NCI-H748 (cell line): ENCODE measurements at regions not wholly inside any gene's neighbourhood (a gene's known extent, or its start where the extent isn't known, plus 50 kb on each side); places are given as distances from the start of the nearest gene placed in this dataset.
"Not testable (repeated sequence)": the region's sequence is repeated elsewhere in the genome, so short reads cannot be mapped to it uniquely, and the experiment has no call there.

Experiments
- DNase-seq: peaks from one replicate; lab custom pipeline; 2025; ENCODE audit not compliant: unreplicated experiment; lab: John Stamatoyannopoulos, UW

DNA sequence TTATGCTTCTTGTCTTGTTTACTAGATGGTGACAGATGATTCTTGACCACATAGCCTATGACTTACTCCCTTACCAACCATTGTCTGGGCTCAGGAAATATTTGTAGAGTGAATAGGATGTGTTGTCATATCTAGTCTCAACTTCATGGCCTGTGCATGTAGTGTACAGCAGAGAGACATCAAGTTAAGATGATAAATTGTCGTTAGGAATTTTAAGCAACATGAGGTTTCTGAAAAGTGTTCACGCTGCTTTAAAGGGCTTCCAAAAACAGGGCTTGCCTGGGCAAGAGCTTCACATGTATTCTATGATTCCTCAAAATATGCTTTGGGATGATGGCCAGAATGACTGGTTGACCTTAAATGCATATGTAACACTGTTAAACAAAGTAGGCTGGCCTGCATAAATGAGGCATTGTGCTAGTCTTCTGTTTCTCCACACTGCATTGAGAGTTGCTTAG is 424.0 kb downstream of the RND3 start:
- no peak for DNase-seq

DNA sequence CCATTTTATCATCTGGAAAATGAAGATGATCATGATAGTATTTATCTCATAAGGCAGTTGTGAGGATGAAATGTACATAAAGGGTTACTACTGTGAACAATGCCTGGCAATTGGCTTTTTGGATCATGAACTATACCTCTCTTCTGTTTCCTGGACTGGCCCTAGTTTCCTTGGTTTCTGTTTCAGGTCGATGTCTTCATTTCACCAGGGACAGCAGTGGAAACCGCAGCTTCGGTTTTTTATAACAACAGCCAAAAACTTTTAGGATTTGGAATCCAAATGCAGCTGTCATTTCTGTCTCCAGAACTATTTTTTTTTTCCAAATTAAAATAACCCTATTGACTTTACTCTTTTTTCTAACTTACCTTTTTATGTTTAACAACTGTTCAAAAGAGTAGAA is 425.1 kb downstream of the RND3 start:
- DNase-seq: no peak

DNA sequence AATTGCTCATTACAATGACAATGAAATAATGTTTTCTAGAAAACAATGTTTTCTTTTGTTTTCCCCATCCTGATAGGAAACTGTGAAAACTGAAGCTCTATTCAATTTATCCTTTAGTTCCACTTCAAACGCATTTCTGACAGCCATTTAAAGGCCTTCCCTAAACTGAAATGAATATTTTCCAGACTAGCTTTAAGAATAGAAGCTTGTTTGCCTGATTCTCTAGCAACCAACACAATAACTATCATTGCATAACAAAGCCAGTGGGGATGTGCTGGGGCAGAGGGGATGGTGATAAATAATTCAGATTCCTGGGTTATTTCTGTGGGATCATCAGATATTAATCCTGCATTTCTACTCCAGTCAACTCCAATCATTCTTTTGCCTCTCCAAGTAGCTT is 427.1 kb downstream of the RND3 start:
- DNase-seq: peak; percentile 11

DNA sequence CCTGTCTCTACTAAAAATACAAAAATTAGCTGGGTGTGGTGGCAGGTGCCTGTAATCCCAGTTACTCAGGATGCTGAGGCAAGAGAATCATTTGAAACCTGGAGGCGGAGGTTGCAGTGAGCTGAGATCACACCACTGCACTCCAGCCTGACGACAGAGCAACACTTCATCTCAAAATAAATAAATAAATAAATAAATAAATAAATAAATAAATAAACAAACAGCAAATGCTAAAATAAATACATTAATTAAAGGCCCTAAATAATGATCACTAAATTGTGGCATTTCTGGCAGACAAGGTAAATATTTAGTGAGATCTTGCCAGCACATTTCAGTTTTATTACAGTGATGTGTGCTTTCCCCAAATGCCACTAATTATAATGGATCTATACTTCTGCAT is 427.8 kb downstream of the RND3 start:
- DNase-seq: not testable (repeated sequence)

DNA sequence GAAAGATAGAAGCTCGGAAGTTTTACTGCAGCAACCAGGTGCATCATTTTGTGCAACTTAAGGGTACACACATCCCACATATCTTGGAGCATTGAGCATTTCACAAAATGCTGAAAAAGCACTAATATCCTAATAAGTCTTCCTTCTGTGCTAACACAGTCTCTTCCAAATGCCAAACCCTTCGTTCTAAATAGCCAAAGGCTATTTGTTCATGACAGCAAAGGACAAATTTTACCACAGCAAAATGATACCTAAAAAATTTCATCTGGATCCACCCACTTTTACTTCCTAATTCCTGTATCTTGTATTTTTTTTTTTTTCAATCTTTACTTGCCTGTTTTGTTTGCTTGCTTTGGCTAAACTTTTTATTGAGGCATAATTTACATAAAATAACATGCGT is 435.0 kb downstream of the RND3 start:
- DNase-seq: no peak

DNA sequence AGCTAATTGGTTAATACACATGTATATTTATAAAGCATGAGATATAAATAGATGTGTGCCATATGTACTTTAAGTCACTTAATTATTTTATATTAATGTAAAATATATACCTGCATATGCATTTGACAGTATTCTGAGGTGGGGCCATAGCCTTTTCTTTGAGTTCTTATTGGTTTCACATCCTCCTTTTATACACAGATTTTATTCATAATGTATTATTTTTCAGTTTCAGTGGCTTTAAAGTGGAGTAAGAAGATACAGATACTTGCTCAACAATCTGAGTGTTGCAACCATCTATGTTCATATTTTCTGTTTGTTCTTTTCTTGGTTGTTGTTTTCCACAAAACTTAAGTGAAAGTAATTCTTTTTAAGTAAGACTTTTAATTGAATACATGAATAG is 436.5 kb downstream of the RND3 start:
- no peak for DNase-seq

DNA sequence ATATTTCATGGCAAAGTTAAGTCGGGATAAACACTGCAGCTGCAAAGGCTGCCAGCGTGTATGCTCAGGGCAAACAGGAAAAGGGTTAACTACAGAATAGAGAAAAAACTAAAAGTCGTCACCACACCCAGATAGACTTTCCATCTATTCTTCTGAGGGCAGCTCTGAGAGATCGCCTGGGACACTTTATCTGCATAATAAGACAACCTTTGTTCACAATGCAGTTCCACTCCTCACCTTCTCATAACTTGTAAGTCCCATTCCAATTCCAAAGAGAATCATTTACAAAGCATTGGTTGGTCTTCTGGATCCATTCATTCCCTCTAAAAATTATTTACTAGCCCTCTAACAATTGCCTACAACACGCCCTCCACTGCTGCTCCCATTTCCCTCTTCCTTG is 437.4 kb downstream of the RND3 start:
- DNase-seq: no peak

DNA sequence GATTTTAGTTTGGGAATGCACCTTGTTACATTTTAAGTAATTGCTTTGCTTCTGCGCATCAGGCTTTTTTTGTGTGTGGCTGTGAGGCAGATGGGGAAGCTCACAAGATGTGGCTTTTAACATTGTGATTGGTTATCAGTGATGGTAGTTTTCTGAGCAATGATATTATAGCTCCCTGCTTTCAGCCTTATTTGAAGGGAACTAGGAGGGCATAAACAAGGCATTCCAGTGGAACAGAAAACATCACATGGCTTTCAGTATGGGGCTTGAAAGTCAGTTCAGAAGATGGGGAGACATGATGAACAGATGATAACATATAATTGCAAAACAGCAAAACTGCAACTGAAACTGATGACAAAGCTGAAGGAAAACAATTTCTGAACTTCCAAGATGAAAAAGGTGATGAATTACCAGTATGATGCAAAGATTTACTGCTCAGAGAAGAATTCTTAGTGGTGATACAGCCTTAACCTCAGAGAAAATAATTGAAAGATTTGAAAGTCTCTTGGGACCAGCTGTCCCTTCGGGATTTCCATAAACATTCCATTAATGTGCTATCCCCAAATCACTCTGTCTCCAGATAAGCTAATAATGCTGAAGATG is 439.7 kb downstream of the RND3 start:
- DNase-seq: no peak

DNA sequence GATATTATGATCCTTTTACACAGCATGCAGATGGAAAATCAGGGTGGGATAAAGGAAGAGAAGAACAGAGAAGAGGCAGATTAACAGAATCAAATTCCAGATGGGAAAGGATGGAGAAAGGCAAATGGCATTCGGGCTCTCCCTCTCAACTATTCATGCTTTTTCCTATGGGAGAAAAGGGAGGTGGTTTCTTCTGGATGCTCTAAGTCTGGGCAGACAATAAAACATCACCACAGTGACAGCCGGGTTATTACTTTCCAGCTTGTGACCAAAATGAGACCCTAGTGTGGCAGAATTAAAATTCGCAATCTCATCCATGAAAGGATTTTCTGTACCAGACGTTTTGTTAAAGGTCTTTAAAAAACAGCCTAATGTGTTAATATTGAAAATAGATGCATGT is 440.7 kb downstream of the RND3 start:
- no peak for DNase-seq

DNA sequence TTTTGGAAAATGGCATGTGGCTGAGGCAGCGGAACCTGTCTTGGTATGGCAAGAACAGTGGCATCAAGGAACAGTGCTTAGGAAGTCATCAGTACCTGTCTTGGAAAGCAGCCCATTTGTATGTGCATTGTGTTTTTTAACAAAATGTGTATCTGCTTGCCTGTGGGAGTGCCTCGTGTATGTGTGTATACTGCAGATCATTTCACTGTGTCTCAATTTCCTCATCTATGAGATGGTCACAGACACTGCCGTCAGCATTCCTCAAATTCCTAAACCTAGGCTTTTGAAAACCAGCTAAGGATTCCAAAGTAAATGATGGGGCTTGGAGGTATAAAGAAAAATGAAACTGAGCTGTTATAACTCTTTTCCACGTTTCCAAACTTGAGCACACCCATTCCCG is 441.3 kb downstream of the RND3 start:
- DNase-seq: no peak

DNA sequence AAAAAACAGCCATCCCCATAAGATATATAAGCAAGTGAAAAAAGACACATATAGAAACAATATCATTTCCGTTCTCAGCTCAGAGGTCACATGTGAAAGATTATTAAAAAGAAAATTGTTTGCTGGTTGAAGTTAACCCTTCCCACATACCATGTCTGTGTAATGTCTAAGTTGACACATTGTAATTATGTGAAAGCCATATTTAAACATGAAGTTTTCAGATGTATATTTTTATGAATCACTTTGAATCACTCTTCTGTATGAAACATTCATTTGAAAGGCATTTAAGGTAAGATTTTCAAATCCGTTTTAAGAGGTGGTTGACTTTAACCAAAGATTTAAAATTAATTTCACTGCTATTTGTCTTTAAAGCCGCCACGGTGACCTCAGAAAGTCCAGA is 441.9 kb downstream of the RND3 start:
- no peak for DNase-seq

DNA sequence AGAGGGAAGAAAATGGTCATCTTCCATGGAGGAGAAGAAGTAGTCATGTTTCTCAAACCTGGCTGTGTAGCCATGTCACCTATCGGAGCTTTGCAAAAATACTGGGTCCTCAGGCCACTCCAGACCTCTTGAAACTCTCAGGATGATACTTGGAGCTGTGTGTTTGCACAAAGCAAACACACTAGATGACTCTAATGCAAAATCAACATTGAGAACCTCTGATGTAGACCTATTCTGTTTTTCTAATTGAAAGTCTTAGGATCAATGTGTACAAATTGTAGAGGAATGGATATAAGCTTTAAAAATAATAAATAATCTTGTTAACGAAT is 444.3 kb downstream of the RND3 start:
- DNase-seq: peak; percentile 60

DNA sequence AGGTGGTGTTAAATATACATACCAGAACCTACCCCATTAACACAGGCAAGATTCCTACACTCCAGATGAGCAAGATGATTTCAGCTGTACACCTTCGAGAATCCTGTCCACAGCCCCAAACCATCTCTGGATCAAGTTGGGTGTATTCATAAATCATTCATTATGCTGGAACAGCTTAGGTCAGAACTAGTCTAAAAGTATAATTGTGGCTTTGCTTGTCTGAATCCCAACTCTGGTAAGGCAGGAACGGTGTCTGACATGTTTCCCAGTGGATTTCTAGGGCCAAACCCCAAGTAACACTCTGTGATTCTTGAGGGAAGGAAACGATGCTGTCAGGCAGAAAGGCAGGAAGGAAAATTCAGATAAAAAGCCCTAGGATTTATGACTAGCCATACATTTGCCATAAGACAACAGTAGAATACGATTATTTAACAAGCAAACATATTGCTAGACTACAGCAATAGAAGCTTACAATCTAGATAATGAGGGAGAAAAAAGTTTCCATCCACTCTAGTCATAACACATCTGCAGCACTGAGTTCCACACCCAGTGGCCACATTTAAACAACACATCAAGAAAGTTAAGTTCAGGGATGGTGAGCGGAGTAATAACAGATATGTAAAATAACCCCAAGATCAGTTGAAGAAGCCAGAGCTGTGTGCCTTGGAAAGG is 444.8 kb downstream of the RND3 start:
- no peak for DNase-seq

DNA sequence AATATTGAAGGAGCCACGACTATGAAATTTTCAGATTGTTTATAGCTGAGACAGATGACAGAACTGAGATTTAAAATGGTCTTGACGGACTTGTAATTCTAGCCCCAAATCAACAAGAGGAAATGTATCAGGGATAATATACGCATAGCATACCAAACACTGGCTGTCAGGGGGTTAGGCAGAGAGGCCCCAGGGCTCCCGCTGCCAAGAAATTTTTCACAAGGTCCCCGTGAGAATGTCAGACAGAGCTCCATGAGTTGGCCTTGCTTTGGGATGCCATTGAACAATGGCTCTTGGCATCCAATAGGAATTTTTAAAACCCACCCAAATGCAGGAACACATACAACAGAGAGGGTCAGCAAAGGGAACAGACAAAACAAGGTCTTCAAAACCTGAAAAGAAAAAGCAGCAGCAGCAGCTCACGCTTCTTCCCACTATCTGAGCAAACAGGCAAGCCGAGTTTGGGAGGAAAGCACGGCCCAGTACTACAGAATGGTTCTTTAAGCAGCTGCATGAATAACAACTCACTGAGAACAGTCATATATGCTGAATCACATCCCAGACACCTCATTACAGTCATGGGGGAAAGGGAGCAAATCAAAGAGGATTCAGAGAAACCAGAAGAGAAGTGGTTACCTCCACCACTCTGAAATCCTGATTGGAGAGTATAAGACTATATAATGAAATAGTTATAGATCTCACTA is 445.6 kb downstream of the RND3 start:
- no peak for DNase-seq

DNA sequence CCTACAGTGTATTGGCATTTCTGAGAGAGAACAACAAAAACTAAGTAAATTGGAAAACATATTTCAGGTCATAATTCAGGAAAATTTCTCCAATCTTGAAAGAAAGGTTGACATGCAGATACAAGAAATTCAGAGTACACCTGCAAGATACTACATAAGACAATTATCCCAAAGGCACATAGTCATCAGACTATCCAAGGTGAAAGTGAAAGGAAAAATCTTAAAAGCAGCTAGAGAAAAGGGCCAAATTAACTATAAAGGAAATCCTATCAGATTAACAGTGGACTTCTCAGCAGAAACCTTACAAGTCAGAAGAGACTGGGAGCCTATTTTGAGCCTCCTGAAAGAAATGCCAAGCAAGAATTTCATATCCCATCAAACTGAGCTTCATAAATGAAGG is 449.0 kb upstream of the MMADHC start:
- no peak for DNase-seq

DNA sequence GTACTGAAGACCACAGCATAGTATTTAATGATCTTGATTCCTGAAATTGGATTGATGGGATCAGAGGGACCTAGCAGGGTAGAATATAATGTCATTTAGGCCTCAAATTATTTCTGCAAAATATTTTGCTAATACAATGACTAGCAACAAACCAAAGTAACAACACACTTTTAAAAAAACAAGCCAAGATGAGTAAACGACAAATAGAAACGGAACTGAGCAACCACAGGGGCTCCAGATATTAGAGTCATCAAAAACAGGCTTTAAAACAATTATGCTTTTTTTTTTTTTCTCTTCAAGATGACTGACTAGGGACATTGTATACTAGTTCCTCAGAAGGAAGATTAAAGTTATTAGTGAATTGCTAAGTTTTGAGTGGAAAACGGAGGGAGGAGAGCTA is 447.1 kb upstream of the MMADHC start:
- DNase-seq: no peak

DNA sequence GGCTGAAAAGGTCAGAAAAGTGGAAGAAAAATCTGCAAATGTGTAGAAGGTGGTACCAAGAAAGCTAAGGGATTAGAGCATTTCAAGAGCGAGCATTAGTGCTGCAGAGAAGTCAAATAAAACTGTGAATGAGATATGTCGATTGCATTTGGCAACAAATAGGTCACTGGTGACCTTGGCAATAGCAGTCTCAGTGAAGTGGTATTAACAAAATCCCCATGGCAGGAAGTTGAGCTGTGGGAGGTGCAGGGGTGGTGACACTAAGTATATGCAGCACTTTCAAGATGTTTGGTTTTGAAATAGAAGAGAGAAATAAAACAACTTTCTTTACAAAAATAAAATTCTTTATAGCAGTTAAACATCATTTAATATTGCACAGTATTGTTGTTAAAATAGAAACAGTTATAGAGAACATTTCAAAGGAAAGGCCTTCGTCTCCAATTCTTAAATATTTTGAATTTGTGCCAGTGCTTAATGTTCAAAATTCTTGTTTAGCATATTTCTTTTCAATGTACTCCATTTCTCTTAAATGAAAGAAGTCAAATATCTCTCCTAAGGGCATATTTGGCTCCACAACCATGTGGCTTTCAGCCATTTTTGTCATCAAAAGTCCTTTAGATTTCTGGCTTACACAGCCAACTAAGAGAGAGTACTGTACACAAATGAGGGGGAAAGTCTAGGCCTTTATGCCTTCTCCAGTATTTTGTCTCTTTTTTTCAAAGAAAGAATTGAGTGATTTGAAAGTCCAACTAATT is 443.0 kb upstream of the MMADHC start:
- DNase-seq: peak; percentile 52

DNA sequence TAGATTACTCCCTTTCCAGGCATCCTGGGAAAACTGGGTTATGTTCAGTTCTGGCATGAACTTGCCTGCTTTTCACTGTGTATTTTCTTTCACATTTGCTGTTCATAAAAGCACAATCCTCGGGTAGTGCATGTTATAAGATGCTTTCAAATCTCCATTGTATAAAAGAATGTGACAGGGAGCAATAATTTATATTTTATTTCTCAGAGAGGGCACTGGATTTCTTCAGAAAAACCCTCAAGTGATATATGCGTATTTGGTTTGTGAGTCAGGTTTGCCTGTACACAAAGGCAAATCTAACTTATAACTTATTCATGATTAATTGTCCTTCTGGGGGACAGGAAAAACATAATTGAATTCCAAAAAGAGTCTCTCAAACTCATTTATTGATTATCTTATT is 440.7 kb upstream of the MMADHC start:
- no peak for DNase-seq

DNA sequence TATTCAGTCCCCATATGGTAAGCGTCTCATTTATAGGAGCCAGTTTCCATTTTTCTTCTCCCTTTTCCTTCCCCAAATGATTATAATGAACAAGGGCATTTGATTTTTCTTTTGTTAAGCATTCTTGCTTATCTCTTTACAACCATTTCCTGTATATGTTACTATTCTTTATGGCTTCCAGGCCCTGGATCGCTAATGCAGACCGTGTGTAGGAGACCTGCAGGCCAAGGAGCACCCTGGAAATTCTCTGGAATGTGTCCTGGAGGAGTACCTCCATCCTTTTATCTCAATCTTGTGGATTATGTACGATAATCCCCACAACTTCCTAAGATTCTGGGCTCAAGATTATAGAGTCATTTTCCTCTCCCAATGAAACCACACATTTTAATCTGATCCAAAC is 439.6 kb upstream of the MMADHC start:
- no peak for DNase-seq

DNA sequence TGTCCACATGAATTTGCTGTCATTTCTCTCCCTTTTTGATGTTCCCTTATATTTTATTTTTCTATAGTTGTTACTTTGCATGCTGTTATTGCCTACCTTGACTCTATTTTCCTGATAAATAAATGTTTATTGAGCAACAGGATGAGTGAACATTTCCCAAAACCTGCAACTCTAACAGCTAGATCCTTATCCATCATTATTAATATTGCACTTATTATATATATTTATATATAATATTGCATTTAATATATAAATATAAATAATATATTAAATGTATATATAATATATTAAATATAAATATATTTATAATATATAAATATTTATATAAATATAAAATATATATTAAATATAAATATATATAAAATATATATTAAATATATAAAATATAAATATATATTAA is 436.1 kb upstream of the MMADHC start:
- no peak for DNase-seq

DNA sequence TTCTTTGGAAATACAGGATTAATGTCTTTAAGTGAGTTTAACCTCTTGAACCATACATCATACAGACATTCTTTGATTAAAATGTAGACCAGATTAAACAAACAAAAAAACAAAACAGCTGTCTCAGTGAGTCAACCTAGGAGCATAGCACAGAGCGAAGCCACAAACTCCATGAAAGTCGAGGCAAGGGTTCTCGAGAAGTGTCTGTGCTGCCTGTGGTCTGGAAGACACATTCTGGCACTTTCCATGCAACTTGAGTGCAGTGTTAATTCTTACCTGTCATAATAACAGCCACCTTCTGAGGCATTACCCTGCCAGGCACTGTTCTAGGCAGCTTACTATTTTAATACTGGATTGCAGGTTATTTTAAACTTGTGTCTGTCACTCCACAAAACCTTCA is 435.5 kb upstream of the MMADHC start:
- no peak for DNase-seq
